ENCODE measurements at regions not wholly inside any gene's neighbourhood (a gene's known extent, or its start where the extent isn't known, plus 50 kb on each side); places are given as distances from the start of the nearest gene placed in this dataset.
A peak's percentile ranks its signal among the peaks of the same experiment; 100 is the strongest.

GRCh38 chr6:142551274-142551811 is 249.5 kb downstream of the ADGRG6 start:
- TF ChIP-seq CTCF (IDR thresholded peaks at IDR 0.05), result peak in 1 of 4 experiments; percentile 10
- TF ChIP-seq POLR2A (IDR thresholded peaks at IDR 0.05), result no peak
- no peak for TF ChIP-seq POLR2AphosphoS5 (IDR thresholded peaks at IDR 0.05)
